Upper lobe of left lung (tissue), 6 donors: ENCODE measurements at regions not wholly inside any gene's neighbourhood (a gene's known extent, or its start where the extent isn't known, plus 50 kb on each side); places are given as distances from the start of the nearest gene placed in this dataset.

Experiments
- ATAC-seq, 2 donors: fragments of 200-7000 bp; cut with Tn5 transposase; one replicate each; pipeline ENCODE4 v1.9.1; 2022; ENCODE audit warnings: mild to moderate bottlenecking in 2 of 2, moderate library complexity in 2 of 2; ENCODE audit not compliant: low FRiP score in 2 of 2
- DNase-seq, 2 donors: peaks; one replicate each; pipeline ENCODE4 v3.0.0-alpha.2; 2019 to 2020
- H3K27ac ChIP-seq, 4 donors: fragments of 200-600 bp; sonication (generic); one replicate each; pipeline ENCODE4 v1.5.1; 2016 to 2019
- H3K27me3 ChIP-seq, 4 donors: fragments of 200-600 bp; sonication (generic); one replicate each; pipeline ENCODE4 v1.5.1; 2017 to 2019
- H3K36me3 ChIP-seq, 4 donors: fragments of 200-600 bp; sonication (generic); one replicate each; pipeline ENCODE4 v1.5.1; 2016 to 2019
- H3K4me1 ChIP-seq, 4 donors: fragments of 200-600 bp; sonication (generic); one replicate each; pipeline ENCODE4 v1.5.1; 2018 to 2019
- H3K4me3 ChIP-seq, 4 donors: fragments of 200-600 bp; sonication (generic); one replicate each; pipeline ENCODE4 v1.5.1; 2017 to 2019; ENCODE audit warnings: mild to moderate bottlenecking in 2 of 4, moderate library complexity in 1 of 4
- H3K9me3 ChIP-seq, 4 donors: fragments of 200-600 bp; sonication (generic); one replicate each; pipeline ENCODE4 v1.5.1; 2018 to 2019
- EP300 ChIP-seq, 4 donors: sonication (generic); formaldehyde crosslinking; IDR thresholded peaks; one replicate each; pipeline ENCODE4 v1.5.1; 2017; ENCODE audit warnings: antibody characterized with exemption in 4 of 4, control low read depth in 2 of 4
- POLR2A ChIP-seq, 4 donors: fragments of 450-650 bp; IDR thresholded peaks; one replicate each; pipeline ENCODE4 v1.5.1; 2016 to 2017; ENCODE audit warnings: antibody characterized with exemption in 4 of 4, mild to moderate bottlenecking in 2 of 4
- POLR2AphosphoS5 ChIP-seq, 2 donors: sonication (generic); formaldehyde crosslinking; IDR thresholded peaks; one replicate each; pipeline ENCODE4 v1.5.1; 2017; ENCODE audit warnings: antibody characterized with exemption in 2 of 2
- WGBS, 2 donors: methylation state at CpG; one replicate each; pipeline ENCODE4 v1.1.5; 2017 to 2018; 5-methylcytosine and 5-hydroxymethylcytosine counted together
- TF ChIP-seq, protein P1 (sequence below), 6 experiments: fragments of 450-650 bp in 4 of 6; fragments of 200-600 bp in 2 of 6; sonication (generic) in 2 of 6; IDR thresholded peaks; one replicate each; pipeline ENCODE4 v1.5.1; 2016 to 2019; ENCODE audit warnings: antibody characterized with exemption in 6 of 6
- donor health status: DM: no; HTN: no; CAD: no; lungs with moderate emphysema.
- donor health status: DM: no; HTN: yes; CAD: no; lungs with severe emphysema.

DNA sequence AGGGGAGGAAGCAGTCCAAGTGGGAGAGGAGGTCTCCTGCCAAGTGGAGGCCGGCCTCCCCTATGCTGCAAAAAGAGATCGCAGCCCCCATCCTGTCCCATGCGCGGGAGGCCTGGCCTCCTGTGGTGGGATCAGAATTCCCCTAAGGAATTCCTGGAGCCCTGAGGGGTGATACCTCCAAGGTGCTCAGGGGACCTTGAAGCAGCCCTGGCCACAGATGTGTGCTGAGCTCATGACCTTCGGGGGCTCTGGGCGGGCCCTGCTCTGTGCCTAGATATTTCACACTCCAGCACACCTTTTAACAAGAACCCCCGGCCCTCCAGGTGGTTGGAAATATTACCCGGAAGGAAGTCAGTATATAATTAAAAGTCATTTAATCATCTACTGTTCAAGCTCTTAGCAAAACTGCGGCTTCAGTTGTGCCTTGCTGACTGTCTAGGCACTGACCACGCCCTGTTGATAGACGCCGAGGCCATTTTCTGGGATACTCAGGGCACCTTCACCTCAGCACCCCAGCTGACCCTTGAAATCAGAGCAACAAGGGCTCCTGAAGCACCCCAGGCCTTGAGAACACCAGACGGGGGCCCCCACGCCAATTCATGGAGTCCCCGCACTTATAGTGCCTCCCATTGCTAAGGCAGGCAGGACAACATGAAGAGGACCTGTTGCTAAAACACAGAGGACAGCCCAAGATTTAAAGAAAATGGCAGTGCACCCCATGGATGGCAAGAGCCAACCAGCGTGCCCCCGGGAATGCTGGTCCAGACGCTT is 119.1 kb downstream of the NDUFA10 start:
- Histone ChIP-seq H3K27ac (no peak overlapping the region), H3K4me1 (peaks cover 0 to 8% (median 3%) of the 10 kb centered on the region in 4 donors), H3K9me3 (no peaks in the 10 kb centered on the region), H3K27me3 (no peaks in the 10 kb centered on the region), H3K36me3 (no peaks in the 10 kb centered on the region), H3K4me3 (no peak overlapping the region)
- ATAC-seq (no peak), DNase-seq (no peak)
- 97% methylated on average over 12 to 18 of the region's 18 CpGs for WGBS, 2 donors
- no peak for TF ChIP-seq POLR2AphosphoS5 (IDR thresholded peaks at IDR 0.05)
- TF ChIP-seq, protein P1, sequence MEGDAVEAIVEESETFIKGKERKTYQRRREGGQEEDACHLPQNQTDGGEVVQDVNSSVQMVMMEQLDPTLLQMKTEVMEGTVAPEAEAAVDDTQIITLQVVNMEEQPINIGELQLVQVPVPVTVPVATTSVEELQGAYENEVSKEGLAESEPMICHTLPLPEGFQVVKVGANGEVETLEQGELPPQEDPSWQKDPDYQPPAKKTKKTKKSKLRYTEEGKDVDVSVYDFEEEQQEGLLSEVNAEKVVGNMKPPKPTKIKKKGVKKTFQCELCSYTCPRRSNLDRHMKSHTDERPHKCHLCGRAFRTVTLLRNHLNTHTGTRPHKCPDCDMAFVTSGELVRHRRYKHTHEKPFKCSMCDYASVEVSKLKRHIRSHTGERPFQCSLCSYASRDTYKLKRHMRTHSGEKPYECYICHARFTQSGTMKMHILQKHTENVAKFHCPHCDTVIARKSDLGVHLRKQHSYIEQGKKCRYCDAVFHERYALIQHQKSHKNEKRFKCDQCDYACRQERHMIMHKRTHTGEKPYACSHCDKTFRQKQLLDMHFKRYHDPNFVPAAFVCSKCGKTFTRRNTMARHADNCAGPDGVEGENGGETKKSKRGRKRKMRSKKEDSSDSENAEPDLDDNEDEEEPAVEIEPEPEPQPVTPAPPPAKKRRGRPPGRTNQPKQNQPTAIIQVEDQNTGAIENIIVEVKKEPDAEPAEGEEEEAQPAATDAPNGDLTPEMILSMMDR (IDR thresholded peaks at IDR 0.05): no peak
- TF ChIP-seq POLR2A (IDR thresholded peaks at IDR 0.05): no peak
- TF ChIP-seq EP300 (IDR thresholded peaks at IDR 0.05): no peak

DNA sequence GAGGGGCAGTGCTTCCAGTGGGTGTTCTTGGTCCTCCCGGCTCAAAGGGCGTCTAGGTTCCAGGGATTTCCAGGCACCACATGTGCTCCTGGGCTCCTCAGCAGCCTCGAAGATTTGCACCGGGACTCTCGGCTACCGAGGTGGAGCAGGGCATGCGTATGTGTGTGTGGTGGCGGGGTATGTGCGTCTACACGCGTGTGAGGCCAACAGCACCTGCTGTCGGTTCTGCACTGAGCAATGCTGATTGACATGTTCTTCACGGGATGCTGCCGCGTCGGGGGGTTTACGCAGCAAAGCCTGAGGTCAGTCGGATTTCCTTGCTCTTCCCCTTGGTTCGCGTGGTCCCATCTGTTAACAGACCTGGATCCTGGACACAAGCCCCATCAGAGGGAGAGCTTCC is 119.8 kb downstream of the NDUFA10 start:
- ATAC-seq (no peak), DNase-seq (no peak)
- TF ChIP-seq POLR2AphosphoS5 (IDR thresholded peaks at IDR 0.05): no peak
- TF ChIP-seq EP300 (IDR thresholded peaks at IDR 0.05): no peak
- no peak for TF ChIP-seq POLR2A (IDR thresholded peaks at IDR 0.05)
- TF ChIP-seq, protein P1 (IDR thresholded peaks at IDR 0.05): no peak
- H3K9me3 ChIP-seq: no peaks in the 10 kb centered on the region
- WGBS, 2 donors: 89 to 97% methylated on average over 10 to 20 of the region's 20 CpGs
- peaks cover 0 to under 1% (median 0%) of the 10 kb centered on the region in 4 donors for H3K4me1 ChIP-seq
- H3K4me3 ChIP-seq: no peak overlapping the region
- no peak overlapping the region for H3K27ac ChIP-seq
- H3K36me3 ChIP-seq: no peaks in the 10 kb centered on the region
- H3K27me3 ChIP-seq: no peaks in the 10 kb centered on the region

DNA sequence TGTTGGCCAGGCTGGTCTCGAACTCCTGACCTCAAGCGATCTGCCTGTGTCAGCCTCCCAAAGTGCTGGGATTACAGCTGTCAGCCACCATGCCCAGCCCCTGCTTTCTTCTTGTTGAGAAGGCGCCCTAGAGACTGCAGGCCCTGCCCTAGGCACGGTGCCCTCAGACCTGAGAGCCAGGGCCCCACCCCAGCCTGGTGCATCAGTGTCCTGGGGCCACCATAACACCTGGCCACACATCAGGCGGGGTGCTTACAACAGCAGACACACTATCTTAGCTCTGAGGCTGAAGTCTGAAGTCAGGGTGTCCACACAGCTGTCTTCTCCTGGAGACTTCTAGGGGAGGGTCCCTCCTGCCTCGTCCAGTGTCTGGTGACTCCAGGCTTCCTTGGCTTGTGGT is 120.6 kb downstream of the NDUFA10 start:
- H3K4me1 ChIP-seq: no peaks in the 10 kb centered on the region
- ATAC-seq (peak in 1 of 2 donors; percentile 17), DNase-seq (no peak)
- no peaks in the 10 kb centered on the region for H3K27me3 ChIP-seq
- TF ChIP-seq EP300 (IDR thresholded peaks at IDR 0.05) (no peak), POLR2A (IDR thresholded peaks at IDR 0.05) (no peak), POLR2AphosphoS5 (IDR thresholded peaks at IDR 0.05) (no peak)
- TF ChIP-seq, protein P1 (IDR thresholded peaks at IDR 0.05): no peak
- H3K4me3 ChIP-seq: no peak overlapping the region
- no peaks in the 10 kb centered on the region for H3K9me3 ChIP-seq
- WGBS, 2 donors: 90 to 92% methylated on average over 5 to 6 of the region's 6 CpGs
- no peaks in the 10 kb centered on the region for H3K36me3 ChIP-seq
- H3K27ac ChIP-seq: no peak overlapping the region

DNA sequence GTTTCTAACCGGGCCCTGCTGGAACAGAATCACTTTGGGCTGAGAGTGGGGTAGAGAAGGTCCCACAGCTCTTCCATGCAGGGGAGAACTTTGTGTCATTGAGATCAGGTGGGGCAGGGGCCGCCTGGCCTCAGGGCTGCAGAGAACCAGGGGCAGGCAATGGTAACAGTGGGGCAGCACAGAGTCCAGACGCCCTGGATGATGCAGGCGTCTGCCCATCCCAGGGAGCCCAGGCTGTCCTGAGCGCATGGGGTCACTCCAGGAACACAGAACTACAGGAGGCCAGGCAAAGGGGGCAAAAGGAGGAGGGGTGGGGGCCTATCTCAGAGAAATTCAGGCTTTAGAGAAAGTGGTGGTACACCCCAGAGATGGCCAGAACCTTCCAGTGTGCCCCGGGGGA is 121.3 kb downstream of the NDUFA10 start:
- DNase-seq (no peak), ATAC-seq (peak in 1 of 2 donors; percentile 41)
- no peak overlapping the region for H3K4me3 ChIP-seq
- no peak for TF ChIP-seq EP300 (IDR thresholded peaks at IDR 0.05)
- no peak for TF ChIP-seq POLR2A (IDR thresholded peaks at IDR 0.05)
- TF ChIP-seq, protein P1 (IDR thresholded peaks at IDR 0.05): no peak
- TF ChIP-seq POLR2AphosphoS5 (IDR thresholded peaks at IDR 0.05): no peak
- WGBS, 2 donors: 90 to 96% methylated on average over 6 of the region's 6 CpGs
- no peaks in the 10 kb centered on the region for H3K27me3 ChIP-seq
- no peaks in the 10 kb centered on the region for H3K4me1 ChIP-seq
- no peaks in the 10 kb centered on the region for H3K9me3 ChIP-seq
- H3K36me3 ChIP-seq: no peaks in the 10 kb centered on the region
- no peak overlapping the region for H3K27ac ChIP-seq

DNA sequence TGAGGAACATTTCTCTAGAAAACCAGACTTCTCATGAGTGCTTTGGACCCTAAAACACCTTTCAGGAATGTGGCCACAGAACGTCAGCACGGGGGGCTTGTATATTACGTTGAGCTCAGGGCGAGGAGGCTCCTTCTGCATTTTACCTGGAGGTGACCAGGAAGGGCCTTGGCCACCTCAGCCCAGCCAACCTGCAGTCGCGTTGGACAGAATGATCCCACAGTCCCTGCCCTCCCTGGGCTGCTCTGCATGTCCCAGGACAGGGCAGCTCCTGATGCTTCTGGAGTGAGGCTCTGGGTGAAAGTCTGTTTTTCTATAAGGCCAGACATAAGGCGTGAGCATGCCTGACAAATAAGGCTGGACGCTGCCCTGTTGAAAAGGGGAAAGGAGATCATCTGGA is 121.9 kb downstream of the NDUFA10 start:
- no peaks in the 10 kb centered on the region for H3K9me3 ChIP-seq
- no peak for TF ChIP-seq POLR2A (IDR thresholded peaks at IDR 0.05)
- no peak for TF ChIP-seq POLR2AphosphoS5 (IDR thresholded peaks at IDR 0.05)
- TF ChIP-seq, protein P1 (IDR thresholded peaks at IDR 0.05): no peak
- TF ChIP-seq EP300 (IDR thresholded peaks at IDR 0.05): no peak
- H3K27me3 ChIP-seq: no peaks in the 10 kb centered on the region
- no peak overlapping the region for H3K4me3 ChIP-seq
- H3K27ac ChIP-seq: no peak overlapping the region
- ATAC-seq: peak in 1 of 2 donors; percentile 17
- H3K4me1 ChIP-seq: no peaks in the 10 kb centered on the region
- DNase-seq: no peak
- 81 to 90% methylated on average over 4 to 8 of the region's 8 CpGs for whole genome bisulfite sequencing, 2 donors
- H3K36me3 ChIP-seq: no peaks in the 10 kb centered on the region
